Type B pancreatic cell (in vitro differentiated cells): ENCODE measurements at regions not wholly inside any gene's neighbourhood (a gene's known extent, or its start where the extent isn't known, plus 50 kb on each side); places are given as distances from the start of the nearest gene placed in this dataset.

Experiments
- DNase-seq: peaks from one replicate; pipeline ENCODE4 v3.0.0; 2021; ENCODE audit warnings: mixed read lengths; ENCODE audit not compliant: unreplicated experiment; ENCODE audit errors: extremely low spot score
- H3K27ac Mint-ChIP-seq: 2 replicates; pipeline ENCODE4 v1.8.0; 2021; ENCODE audit warnings: mild to moderate bottlenecking, mixed read lengths
- H3K27me3 Mint-ChIP-seq: 2 replicates; pipeline ENCODE4 v1.8.0; 2021; ENCODE audit warnings: mixed read lengths
- H3K36me3 Mint-ChIP-seq: 2 replicates; pipeline ENCODE4 v1.8.0; 2021; ENCODE audit warnings: mixed read lengths
- H3K4me1 Mint-ChIP-seq: one replicate; pipeline ENCODE4 v1.8.0; 2021; ENCODE audit warnings: mixed read lengths; ENCODE audit not compliant: unreplicated experiment
- H3K4me3 Mint-ChIP-seq: 2 replicates; pipeline ENCODE4 v1.8.0; 2021; ENCODE audit warnings: mild to moderate bottlenecking, mixed read lengths
- H3K9me3 Mint-ChIP-seq: 2 replicates; pipeline ENCODE4 v1.8.0; 2021; ENCODE audit warnings: mixed read lengths
- CTCF ChIP-seq: fragments of 200-600 bp; sonication (generic); conservative IDR thresholded peaks from 2 replicates; pipeline ENCODE4 v1.5.0; 2021; ENCODE audit warnings: antibody characterized with exemption, mild to moderate bottlenecking

GRCh38 chr6:167652042-167652700, 174.5 kb upstream of the AFDN start:
- no peak for TF ChIP-seq CTCF
- H3K4me3 Mint-ChIP-seq: no peak overlapping the region
- no peaks in the 10 kb centered on the region for H3K36me3 Mint-ChIP-seq
- H3K4me1 Mint-ChIP-seq: peaks cover 9% of the 10 kb centered on the region
- DNase-seq: no peak
- H3K9me3 Mint-ChIP-seq: no peaks in the 10 kb centered on the region
- H3K27me3 Mint-ChIP-seq: no peaks in the 10 kb centered on the region
- no peak overlapping the region for H3K27ac Mint-ChIP-seq

DNA sequence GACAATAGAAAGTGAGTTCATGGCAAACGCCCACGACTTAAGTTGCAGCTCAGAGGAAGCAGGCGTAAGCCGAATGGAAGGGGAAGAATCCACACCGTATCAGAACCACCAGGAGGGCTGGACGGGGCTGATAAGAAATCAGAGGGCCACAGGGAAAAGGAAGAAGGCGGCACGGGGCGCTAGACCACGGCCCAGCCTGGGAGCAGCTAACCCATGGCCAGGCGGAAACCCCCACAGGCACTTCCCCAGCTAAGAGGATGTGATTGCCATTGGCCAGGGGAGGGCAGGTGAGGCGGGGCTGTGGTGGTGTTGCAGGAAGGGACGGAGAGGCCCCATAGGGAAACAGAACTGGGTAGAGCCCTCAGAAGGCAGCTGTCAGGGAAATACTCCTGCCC, 174.0 kb upstream of the AFDN start:
- H3K9me3 Mint-ChIP-seq: no peaks in the 10 kb centered on the region
- no peaks in the 10 kb centered on the region for H3K27me3 Mint-ChIP-seq
- H3K4me3 Mint-ChIP-seq: no peak overlapping the region
- H3K4me1 Mint-ChIP-seq: peaks cover 3% of the 10 kb centered on the region
- H3K27ac Mint-ChIP-seq: no peak overlapping the region
- no peak for TF ChIP-seq CTCF
- H3K36me3 Mint-ChIP-seq: no peaks in the 10 kb centered on the region
- DNase-seq: no peak

DNA sequence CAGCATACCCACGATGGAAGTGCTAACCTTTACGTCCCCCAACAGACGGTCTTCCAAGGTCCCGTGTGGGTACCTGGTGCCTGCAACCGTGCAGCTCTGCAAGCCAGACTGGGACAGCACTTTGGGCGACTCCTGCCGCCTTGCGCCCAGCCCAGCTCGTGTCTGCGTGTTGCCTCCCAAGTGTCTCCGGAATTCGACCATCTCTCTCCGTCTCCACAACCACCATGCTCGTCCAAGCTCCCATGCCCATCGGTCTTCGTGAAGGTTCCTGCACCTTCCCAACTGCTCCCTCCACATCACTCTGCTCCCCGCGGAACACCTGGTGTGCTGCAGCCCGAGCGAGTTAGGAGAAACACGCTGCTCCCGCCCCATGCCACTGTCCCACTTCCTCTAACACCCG, 173.2 kb upstream of the AFDN start:
- H3K27ac Mint-ChIP-seq: no peak overlapping the region
- no peak for TF ChIP-seq CTCF
- no peaks in the 10 kb centered on the region for H3K36me3 Mint-ChIP-seq
- no peak overlapping the region for H3K4me3 Mint-ChIP-seq
- no peak for DNase-seq
- no peaks in the 10 kb centered on the region for H3K9me3 Mint-ChIP-seq
- no peaks in the 10 kb centered on the region for H3K4me1 Mint-ChIP-seq
- H3K27me3 Mint-ChIP-seq: no peaks in the 10 kb centered on the region

DNA sequence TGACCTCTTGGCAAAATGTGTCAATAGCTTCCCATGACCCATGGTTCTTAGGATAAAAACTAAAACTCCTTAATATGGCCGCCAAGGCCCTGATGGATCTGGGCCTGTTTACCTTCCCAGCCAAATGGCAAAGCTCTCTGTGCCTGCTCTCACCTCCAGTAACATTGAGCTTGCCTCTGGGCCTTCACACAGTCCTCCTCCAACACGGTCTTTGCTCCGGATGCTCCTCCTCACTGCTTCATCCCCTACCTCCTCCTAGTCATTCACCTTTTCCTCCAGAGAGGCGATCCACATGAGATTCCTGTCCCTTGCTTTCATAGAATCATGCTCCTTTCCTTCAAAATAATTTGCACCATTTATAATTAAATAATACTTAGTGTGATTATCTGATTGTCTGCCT, 172.3 kb upstream of the AFDN start:
- no peak for TF ChIP-seq CTCF
- no peaks in the 10 kb centered on the region for H3K36me3 Mint-ChIP-seq
- no peaks in the 10 kb centered on the region for H3K9me3 Mint-ChIP-seq
- H3K27me3 Mint-ChIP-seq: no peaks in the 10 kb centered on the region
- H3K4me1 Mint-ChIP-seq: no peaks in the 10 kb centered on the region
- H3K27ac Mint-ChIP-seq: no peak overlapping the region
- H3K4me3 Mint-ChIP-seq: no peak overlapping the region
- no peak for DNase-seq

DNA sequence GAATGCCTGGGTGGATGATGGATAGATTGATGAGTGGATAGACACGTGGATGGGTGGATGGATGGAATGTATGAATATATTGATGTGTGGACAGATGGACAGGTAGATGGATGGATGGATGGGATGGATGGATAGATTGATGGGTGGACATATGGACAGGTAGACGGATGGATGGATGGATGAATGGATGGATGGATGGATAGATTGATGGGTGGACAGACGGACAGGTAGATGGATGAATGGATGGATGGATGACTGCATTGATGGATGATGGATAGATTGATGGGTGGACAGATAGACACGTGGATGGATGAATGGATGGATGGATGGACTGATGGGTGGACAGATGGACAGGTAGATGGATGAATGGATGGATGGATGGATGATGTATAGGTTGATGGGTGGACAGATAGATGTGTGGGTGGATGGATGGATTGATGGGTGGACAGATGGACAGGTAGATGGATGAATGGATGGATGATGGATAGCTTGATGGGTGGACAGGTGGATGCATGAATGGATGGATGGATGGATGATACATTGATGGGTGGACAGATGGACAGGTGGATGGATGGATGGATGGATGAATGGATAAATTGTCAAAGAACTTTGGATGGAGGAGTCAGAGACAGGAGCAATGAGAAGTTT, 171.4 kb upstream of the AFDN start:
- no peak overlapping the region for H3K27ac Mint-ChIP-seq
- H3K4me3 Mint-ChIP-seq: no peak overlapping the region
- H3K27me3 Mint-ChIP-seq: no peaks in the 10 kb centered on the region
- no peak for TF ChIP-seq CTCF
- H3K36me3 Mint-ChIP-seq: no peaks in the 10 kb centered on the region
- DNase-seq: no peak
- no peaks in the 10 kb centered on the region for H3K9me3 Mint-ChIP-seq
- H3K4me1 Mint-ChIP-seq: no peaks in the 10 kb centered on the region
